Kidney epithelial cell (primary cell): ENCODE measurements at regions not wholly inside any gene's neighbourhood (a gene's known extent, or its start where the extent isn't known, plus 50 kb on each side); places are given as distances from the start of the nearest gene placed in this dataset.
"Not testable (repeated sequence)": the region's sequence is repeated elsewhere in the genome, so short reads cannot be mapped to it uniquely, and the experiment has no call there.

ENCODE experiments used
- DNase-seq: peaks from one replicate; pipeline ENCODE4 v3.0.0-alpha.2; 2010; ENCODE audit warnings: low read depth
- H3K27me3 ChIP-seq: 2 replicates; pipeline ENCODE4 v1.6.0; 2011; ENCODE audit warnings: low read length; ENCODE audit not compliant: control insufficient read depth, insufficient read depth
- H3K36me3 ChIP-seq: 2 replicates; pipeline ENCODE4 v1.5.1; 2011; ENCODE audit warnings: low read length; ENCODE audit not compliant: control insufficient read depth, insufficient read depth
- H3K4me3 ChIP-seq: 2 replicates; pipeline ENCODE4 v1.5.1; 2011; ENCODE audit warnings: low read depth, mild to moderate bottlenecking, control low read depth, low read length
- CTCF ChIP-seq: IDR thresholded peaks from 2 replicates; pipeline ENCODE4 v1.5.1; 2011; ENCODE audit warnings: mild to moderate bottlenecking, moderate library complexity, low read length, control low read depth, inconsistent platforms; ENCODE audit not compliant: insufficient read depth, poor library complexity, severe bottlenecking

DNA sequence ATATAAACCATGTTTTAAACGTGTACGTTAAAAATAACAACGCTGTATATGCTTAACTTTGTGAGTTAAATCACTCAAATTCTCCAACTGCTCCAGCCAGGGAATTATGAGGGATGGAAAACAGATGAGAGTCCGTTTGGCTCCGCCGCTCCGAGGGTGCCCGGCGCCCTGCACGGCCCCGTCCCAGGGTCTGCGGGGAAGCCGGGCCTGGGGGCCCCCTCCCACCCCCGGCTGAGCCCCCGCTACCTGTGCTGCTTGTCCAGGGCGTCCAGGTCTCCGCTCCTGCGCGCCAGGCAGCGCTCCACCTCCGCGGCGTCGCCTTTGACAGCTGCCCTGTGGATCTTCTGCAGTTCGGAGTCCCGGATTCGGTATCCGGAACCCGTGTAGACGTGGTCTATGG is 415.5 kb downstream of the FOXD4L4 start:
- H3K4me3 ChIP-seq, result peak overlapping the region; percentile 20
- not testable (repeated sequence) for H3K27me3 ChIP-seq, H3K36me3 ChIP-seq, DNase-seq

DNA sequence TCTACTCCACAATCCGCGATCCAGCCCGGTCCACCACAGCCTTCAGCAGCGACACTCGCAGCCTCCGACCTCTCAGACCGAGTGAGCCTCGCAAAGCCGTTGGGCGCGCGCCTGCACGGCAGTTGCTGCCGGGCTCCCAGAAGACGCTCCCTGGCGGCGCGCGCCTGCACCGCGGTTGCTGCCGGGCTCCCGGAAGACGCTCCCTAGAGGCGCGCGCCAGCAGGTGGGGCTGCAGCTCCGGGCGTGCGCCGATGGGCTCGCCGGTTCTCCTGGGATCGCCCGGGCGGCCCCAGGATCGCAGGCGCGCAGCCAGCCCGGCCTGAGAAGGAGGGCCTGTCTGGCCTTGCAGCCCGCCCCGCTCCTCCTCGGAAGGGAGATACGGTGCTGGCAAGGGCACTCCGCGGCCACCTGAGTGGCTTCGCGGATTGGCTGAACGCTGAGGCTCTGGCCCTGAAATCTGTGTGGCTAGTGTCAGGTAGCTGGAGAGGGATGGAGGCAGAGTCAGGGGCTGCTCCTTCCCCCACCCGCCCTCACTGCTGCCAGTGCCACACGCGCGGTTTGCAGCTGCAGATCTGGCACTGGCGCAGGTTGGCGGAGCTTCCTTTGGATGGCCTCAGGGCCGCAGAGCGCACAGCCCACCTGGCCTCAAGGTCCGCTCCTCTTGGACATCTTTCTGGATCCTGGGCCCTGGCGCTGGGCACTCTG is 416.2 kb downstream of the FOXD4L4 start:
- not testable (repeated sequence) for H3K36me3 ChIP-seq, H3K27me3 ChIP-seq
- peak; percentile 14 for DNase-seq
- peak overlapping the region; percentile 35 for H3K4me3 ChIP-seq

DNA sequence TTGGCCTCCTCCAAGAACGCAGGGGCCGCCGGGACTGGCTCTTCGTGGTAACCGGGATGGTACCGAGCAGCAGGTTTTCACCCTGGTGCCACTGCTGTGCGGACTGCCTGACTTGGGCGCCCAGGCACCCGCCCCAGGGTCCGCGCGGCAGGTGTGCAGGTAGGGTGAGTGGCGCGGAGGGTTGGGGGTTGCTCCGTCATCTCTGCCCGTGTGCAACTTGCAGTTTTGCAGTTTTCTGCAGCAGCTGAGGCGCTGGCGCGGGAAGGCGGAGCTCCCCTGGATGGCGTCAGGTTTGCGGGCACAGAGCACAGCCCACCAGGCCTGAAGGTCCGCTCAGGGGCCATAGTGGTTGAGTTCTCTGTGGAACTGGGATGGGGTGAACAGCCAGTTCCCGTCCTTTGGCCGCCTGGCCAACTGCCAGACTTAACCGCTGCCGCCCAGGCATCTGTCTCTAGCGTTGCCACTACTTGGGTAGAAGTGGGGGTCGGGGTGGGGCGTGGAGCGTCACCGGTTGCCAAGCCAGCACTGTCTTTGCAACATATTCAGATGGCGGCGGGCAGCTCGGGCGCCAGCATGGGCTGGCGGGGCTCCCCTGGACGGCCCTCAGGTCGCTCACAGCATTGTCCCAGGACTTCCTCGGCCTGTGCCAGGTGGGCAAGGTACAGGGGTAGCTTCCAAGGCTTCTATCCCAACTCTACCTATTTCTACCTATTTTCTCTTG is 417.2 kb downstream of the FOXD4L4 start:
- DNase-seq, H3K27me3 ChIP-seq, H3K4me3 ChIP-seq, H3K36me3 ChIP-seq: not testable (repeated sequence)

DNA sequence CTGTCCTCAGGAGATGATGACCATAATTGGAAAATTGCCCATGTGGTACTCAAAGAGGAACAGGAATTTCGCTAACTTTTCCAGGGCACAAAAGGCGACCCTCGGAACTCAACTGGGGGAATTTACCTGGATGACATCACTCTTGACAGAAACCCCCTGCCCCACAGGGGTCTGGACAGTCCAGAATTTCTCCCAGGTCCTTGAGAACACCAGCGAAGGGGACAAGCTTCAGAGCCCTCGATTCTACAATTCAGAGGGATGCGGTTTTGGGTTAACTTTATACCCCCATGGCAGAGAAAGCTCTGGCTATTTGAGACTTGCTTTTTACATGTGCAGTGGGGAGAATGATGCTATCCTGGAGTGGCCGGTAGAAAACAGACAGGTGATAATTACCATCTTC is 445.4 kb downstream of the FOXD4L4 start:
- not testable (repeated sequence) for DNase-seq, H3K36me3 ChIP-seq, H3K4me3 ChIP-seq, H3K27me3 ChIP-seq

- not testable (repeated sequence) for H3K27me3 ChIP-seq, DNase-seq, H3K36me3 ChIP-seq, H3K4me3 ChIP-seq
These were observed 446.7 kb downstream of the FOXD4L4 start for GRCh38 chr9:66183648-66184047.

GRCh38 chr9:66197199-66197598 is 460.3 kb downstream of the FOXD4L4 start:
- H3K27me3 ChIP-seq, DNase-seq, H3K4me3 ChIP-seq, H3K36me3 ChIP-seq: not testable (repeated sequence)

- H3K4me3 ChIP-seq, H3K27me3 ChIP-seq, DNase-seq, H3K36me3 ChIP-seq: not testable (repeated sequence)
- peak; percentile 6 for TF ChIP-seq CTCF
These were observed 461.5 kb downstream of the FOXD4L4 start for GRCh38 chr9:66198421-66198820.

DNA sequence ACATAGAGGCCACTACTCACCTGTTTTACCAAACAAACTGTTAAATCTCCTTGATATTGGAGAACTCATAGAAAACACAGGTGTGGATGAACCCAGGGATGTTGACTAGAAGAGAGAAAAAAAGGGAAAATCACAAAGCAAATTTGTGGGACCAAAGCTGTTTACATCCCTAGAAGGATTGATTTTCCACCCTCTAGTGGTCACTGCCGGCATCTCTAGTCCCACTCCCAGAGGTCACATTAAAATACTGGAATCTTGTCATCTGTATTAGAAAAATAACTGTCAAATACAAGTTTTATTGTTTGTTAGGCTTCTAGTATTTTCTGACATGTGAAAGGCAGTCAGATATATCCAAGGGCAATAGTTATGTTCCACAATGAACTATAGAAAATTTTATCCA is 469.7 kb downstream of the FOXD4L4 start:
- H3K4me3 ChIP-seq, DNase-seq, H3K27me3 ChIP-seq, H3K36me3 ChIP-seq: not testable (repeated sequence)

GRCh38 chr9:66207914-66208313 is 471.0 kb downstream of the FOXD4L4 start:
- H3K36me3 ChIP-seq, H3K4me3 ChIP-seq, DNase-seq, H3K27me3 ChIP-seq: not testable (repeated sequence)

- H3K4me3 ChIP-seq, H3K27me3 ChIP-seq, H3K36me3 ChIP-seq, DNase-seq: not testable (repeated sequence)
These were observed 507.8 kb downstream of the FOXD4L4 start for GRCh38 chr9:66244763-66245162.

GRCh38 chr9:66245481-66245880 is 508.5 kb downstream of the FOXD4L4 start:
- H3K4me3 ChIP-seq, H3K36me3 ChIP-seq, DNase-seq, H3K27me3 ChIP-seq: not testable (repeated sequence)

- H3K36me3 ChIP-seq, H3K27me3 ChIP-seq, DNase-seq, H3K4me3 ChIP-seq: not testable (repeated sequence)
These were observed 520.6 kb downstream of the FOXD4L4 start for GRCh38 chr9:66257581-66257980.

DNA sequence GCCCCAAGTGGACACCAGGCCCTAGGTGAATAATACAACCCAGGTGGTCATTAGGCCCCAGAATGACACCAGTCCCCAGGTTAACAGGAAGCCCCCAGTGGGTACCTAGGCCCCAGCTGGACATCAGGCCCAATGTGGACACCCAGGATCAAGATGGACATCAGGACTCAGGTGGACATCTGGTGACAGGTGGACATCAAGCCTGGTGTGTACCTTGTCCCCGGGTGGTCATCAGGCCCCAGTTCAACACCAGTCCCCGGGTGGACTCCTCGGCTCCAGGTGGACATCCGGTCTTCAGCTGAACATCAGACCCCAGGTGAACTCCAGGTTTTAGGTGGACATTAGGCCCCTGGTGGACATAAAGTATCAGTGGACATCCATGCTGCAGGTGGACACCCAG is 524.6 kb downstream of the FOXD4L4 start:
- H3K36me3 ChIP-seq, DNase-seq: not testable (repeated sequence)

DNA sequence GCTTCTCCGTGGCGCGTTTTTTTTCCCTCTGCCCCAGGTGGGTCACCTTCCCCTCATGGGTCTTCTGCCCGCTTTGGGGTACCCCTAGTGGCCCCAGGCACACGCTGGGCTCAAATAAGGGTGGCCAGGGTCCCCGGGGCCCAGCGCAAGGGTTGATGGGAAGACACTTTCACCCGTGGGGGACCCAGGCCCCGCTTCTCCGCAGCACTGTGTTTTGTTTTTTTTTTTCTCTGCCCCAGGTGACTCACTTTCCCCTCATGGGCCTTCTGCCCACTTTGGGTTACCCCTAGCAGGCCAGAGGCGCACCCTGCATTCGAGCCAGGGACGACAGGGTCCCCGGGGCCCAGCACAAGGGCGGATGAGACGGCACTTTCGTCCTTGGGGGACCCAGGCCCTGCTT is 526.7 kb downstream of the FOXD4L4 start:
- DNase-seq, H3K4me3 ChIP-seq, H3K27me3 ChIP-seq, H3K36me3 ChIP-seq: not testable (repeated sequence)

More for the DNA sequence above, 524.6 kb downstream of the FOXD4L4 start:
- H3K27me3 ChIP-seq, H3K4me3 ChIP-seq: not testable (repeated sequence)
